ENCODE measurements at regions not wholly inside any gene's neighbourhood (a gene's known extent, or its start where the extent isn't known, plus 50 kb on each side); places are given as distances from the start of the nearest gene placed in this dataset.

DNA sequence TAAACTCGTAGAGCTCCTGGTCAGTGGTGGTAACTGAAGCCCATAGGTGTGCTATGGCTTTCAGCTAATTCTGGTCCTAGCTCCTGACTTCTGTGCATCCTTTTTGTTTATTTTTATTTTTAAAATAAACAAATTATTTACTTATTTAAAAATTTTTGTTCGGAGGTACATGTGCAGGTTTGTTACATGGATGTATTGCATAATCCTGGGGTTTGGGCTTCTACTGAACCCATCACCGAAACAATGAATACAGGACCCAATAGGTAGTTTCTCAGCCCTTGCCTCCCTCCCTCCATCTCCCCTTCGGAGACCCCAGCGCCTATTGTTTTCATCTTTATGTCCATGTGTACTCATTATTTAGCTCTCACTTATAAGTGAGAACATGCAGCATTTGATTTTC, 143.8 kb downstream of the URB2 start:
- Mint-ChIP-seq H3K27me3 (ENCODE audit: low read depth) (peaks cover 13% of the 10 kb centered on the region), H3K4me3 (no peak overlapping the region), H3K36me3 (ENCODE audit: low read depth) (no peaks in the 10 kb centered on the region), H3K27ac (no peak overlapping the region), H3K4me1 (ENCODE audit: low read depth) (no peaks in the 10 kb centered on the region), H3K9me3 (ENCODE audit: insufficient read depth) (no peaks in the 10 kb centered on the region)
- ATAC-seq: no peak
- CTCF ChIA-PET: no interaction called here
- DNase-seq: no peak
- POLR2A ChIA-PET: no interaction called here

DNA sequence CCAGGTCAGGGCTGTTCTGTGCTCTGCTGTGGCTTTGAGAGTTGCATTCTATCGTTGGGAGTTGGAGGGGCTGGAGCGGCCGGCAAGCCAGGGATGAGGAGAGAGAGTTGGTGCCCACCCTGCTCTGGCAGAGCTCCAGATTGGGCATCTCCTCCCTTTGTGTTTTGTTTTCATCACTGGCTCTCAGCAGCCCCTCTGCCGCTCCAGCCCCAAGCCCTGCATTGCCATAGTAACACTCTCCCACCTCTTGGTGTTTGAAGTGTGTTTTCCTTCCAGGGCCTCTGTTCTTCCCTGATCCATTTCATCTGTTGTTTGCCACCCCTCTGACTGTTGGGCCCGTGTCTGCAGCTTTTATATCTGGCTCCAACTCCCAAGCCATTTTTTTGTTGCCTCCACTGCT, 152.7 kb downstream of the URB2 start:
- no peak for ATAC-seq
- no peaks in the 10 kb centered on the region for H3K36me3 Mint-ChIP-seq (ENCODE audit: low read depth)
- no peak overlapping the region for H3K27ac Mint-ChIP-seq

DNA sequence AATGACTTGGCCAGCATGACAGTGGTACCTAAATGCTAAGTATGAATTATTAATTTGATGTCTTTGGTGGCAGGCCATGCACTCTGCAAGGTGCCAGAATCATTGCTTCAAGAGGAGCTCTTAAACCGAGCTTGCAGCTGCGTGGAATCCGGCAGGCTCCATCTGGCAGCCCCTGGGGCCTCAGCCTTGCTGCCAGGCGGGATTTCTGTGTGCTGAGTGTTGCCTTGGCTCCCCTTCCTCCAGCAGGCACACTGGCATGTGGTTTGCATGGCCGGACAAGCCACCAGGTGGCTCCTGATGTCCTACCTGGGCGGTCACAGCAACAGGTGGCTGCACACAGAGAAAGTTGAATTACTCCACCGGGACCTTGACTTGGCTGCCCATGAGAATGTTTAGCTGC, 155.4 kb downstream of the URB2 start:
- Mint-ChIP-seq H3K4me3 (no peak overlapping the region), H3K4me1 (ENCODE audit: low read depth) (no peaks in the 10 kb centered on the region), H3K9me3 (ENCODE audit: insufficient read depth) (no peaks in the 10 kb centered on the region), H3K27ac (no peak overlapping the region), H3K36me3 (ENCODE audit: low read depth) (no peaks in the 10 kb centered on the region), H3K27me3 (ENCODE audit: low read depth) (no peaks in the 10 kb centered on the region)
- ChIA-PET CTCF (no interaction called here), POLR2A (no interaction called here)
- DNase-seq (no peak), ATAC-seq (no peak)

More for the DNA sequence above, 152.7 kb downstream of the URB2 start:
- POLR2A ChIA-PET: no interaction called here
- Mint-ChIP-seq H3K9me3 (ENCODE audit: insufficient read depth) (no peaks in the 10 kb centered on the region), H3K4me1 (ENCODE audit: low read depth) (no peaks in the 10 kb centered on the region), H3K27me3 (ENCODE audit: low read depth) (peaks cover 2% of the 10 kb centered on the region), H3K4me3 (no peak overlapping the region)
- CTCF ChIA-PET: no interaction called here
- DNase-seq: no peak

DNA sequence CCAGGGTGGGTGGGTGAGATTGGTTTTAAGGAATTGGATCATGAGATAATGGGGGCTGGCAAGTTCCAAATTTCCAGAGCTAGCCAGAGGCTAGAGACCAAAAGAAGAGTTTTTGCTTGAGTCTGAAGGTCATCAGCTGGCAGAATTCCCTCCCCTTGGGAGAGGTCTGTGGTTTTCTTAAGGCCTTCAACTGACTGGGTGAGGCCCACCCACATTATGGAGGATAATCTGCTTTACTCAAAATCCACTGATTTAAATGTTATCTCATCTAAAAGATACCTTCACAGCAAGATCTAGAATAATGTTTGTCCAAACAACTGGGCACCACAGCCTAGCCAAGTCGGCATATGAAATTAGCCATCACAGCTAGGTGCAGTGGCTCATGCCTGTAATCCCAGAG, 156.4 kb downstream of the URB2 start:
- DNase-seq: no peak
- CTCF ChIA-PET: no interaction called here
- H3K4me1 Mint-ChIP-seq (ENCODE audit: low read depth): no peaks in the 10 kb centered on the region
- no peaks in the 10 kb centered on the region for H3K27me3 Mint-ChIP-seq (ENCODE audit: low read depth)
- POLR2A ChIA-PET: no interaction called here
- ATAC-seq: no peak
- H3K27ac Mint-ChIP-seq: no peak overlapping the region
- H3K9me3 Mint-ChIP-seq (ENCODE audit: insufficient read depth): no peaks in the 10 kb centered on the region
- H3K4me3 Mint-ChIP-seq: no peak overlapping the region
- no peaks in the 10 kb centered on the region for H3K36me3 Mint-ChIP-seq (ENCODE audit: low read depth)

DNA sequence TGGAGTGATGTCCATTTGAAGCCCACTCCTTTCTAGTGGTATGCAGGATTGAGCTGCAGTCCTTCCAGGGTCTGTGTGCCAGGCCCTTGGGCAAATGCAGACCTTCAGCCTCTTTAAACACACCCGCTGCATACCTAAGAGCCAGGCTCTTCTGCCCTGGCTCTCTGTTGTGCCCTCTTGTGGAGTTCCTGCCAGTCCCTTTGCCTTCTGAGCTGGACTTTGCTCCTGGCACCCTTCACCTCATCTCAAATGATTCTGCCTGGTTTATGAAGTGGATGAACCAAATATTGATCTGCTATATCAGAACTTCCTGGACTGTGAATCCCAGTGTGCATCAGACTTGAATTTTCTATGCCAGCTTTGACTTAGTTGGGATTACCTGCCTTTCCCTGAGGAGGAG, 158.8 kb downstream of the URB2 start:
- POLR2A ChIA-PET: interaction anchor here (0.6 kb wide), 1 partner anchor 699 kb away, joined by 3 read pairs; no protein-coding TSS in a partner anchor
- peaks cover 5% of the 10 kb centered on the region for H3K27me3 Mint-ChIP-seq (ENCODE audit: low read depth)

DNA sequence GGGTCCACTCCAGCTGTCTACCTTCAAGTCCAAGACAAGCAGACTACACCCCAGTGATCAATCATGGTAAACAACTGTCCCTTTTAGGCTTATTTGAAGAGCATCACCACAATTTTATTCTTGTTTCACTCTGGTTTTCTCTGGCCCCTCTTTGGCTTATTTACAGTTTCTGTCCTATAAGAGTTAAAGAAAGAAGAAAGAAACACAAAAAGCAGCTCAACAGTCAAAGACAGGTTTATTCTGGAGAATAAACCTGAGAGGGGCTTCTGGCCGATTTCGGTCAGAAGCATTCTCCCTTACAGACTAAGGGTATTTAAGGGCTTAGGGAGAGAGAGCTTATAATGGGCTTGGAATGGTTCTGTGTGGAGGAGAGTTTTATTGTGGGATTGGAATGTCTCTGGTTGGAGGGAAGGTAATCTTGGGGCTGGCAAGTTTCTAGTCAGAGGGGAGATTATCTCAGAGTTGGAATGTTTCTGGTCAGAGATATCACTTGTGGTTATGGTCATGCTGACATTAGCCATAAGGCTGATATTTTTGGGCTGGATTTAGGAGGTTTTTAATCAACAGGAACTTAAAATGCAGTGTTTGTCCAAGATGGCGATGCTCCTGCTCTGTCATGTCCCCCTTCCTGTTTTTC, 161.0 kb downstream of the URB2 start:
- POLR2A ChIA-PET: no interaction called here
- H3K27me3 Mint-ChIP-seq (ENCODE audit: low read depth): peaks cover 5% of the 10 kb centered on the region
- H3K4me1 Mint-ChIP-seq (ENCODE audit: low read depth): no peaks in the 10 kb centered on the region
- H3K27ac Mint-ChIP-seq: no peak overlapping the region
- CTCF ChIA-PET: no interaction called here
- no peaks in the 10 kb centered on the region for H3K36me3 Mint-ChIP-seq (ENCODE audit: low read depth)
- no peak for DNase-seq
- ATAC-seq: no peak
- no peaks in the 10 kb centered on the region for H3K9me3 Mint-ChIP-seq (ENCODE audit: insufficient read depth)
- H3K4me3 Mint-ChIP-seq: no peak overlapping the region

More for the DNA sequence above, 158.8 kb downstream of the URB2 start:
- H3K27ac Mint-ChIP-seq: no peak overlapping the region
- DNase-seq (no peak), ATAC-seq (no peak)
- H3K9me3 Mint-ChIP-seq (ENCODE audit: insufficient read depth): no peaks in the 10 kb centered on the region
- no peaks in the 10 kb centered on the region for H3K36me3 Mint-ChIP-seq (ENCODE audit: low read depth)
- no peak overlapping the region for H3K4me3 Mint-ChIP-seq
- CTCF ChIA-PET: no interaction called here
- no peaks in the 10 kb centered on the region for H3K4me1 Mint-ChIP-seq (ENCODE audit: low read depth)

DNA sequence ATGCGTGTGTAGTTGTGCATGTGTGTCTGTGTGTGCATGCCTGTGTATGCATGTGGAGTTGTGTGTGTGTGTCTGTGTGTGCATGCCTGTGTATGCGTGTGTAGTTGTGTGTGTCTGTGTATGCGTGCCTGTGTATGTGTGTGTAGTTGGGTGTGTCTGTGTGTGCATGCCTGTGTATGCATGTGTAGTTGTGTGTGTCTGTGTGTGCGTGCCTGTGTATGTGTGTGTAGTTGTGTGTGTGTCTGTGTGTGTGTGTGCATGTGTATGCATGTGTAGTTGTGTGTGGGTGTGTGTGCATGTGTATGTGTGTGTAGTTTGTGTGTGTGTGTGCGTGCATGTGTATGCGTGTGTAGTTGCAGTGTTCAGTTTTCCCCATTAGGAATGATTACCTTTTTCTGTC, 162.0 kb downstream of the URB2 start:
- DNase-seq (no peak), ATAC-seq (no peak)
- ChIA-PET POLR2A (no interaction called here), CTCF (no interaction called here)
- Mint-ChIP-seq H3K36me3 (ENCODE audit: low read depth) (no peaks in the 10 kb centered on the region), H3K4me1 (ENCODE audit: low read depth) (no peaks in the 10 kb centered on the region), H3K27ac (no peak overlapping the region), H3K4me3 (no peak overlapping the region), H3K27me3 (ENCODE audit: low read depth) (peaks cover 5% of the 10 kb centered on the region), H3K9me3 (ENCODE audit: insufficient read depth) (no peaks in the 10 kb centered on the region)

DNA sequence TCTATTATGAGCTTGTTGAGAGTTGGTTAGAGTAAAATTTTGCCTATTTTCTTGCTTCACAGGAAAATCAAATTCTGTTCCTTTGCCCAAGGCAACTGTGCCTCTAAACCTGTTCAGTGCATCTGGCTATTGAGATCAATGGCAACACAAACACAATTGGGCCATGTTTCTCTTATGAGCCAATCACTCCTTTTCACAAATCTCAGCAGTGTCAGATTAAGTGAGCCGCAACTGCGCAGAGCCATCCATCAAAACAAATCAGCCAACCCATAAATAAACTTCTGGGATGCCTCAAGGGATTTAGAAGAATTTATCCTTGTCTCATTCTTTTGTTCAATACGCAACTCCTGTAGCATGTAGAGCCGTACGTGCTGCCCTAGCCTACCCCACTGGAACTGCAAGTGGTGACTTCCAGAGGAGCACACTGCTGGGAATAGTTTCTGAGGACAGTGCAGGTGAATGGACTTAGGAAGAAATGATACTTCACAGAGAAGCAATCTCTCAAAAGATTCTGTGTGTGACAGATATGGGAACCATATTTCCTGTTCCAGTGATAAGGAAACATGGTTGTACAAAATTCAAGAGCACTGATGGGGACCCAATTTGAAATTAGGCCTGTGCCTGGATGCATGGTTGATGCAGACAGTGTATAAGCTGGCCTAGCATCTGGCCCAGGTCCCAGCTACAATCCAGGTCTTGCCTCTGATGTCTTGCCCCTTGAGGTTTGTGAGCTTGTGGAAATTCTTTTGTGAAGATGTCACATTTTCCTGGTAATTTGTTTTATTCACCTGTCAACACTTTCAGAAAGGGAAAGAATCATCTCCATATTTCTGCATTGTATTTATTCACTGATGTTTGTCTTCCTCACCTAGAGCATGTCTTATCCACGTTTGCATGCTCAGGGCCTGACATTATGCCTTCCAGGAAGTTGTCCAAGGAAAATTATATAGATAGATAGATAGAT, 166.2 kb downstream of the URB2 start:
- Mint-ChIP-seq H3K9me3 (ENCODE audit: insufficient read depth) (no peaks in the 10 kb centered on the region), H3K27me3 (ENCODE audit: low read depth) (peaks cover 10% of the 10 kb centered on the region), H3K4me1 (ENCODE audit: low read depth) (no peaks in the 10 kb centered on the region), H3K27ac (no peak overlapping the region), H3K36me3 (ENCODE audit: low read depth) (no peaks in the 10 kb centered on the region), H3K4me3 (no peak overlapping the region)
- DNase-seq (no peak), ATAC-seq (no peak)
- ChIA-PET POLR2A (no interaction called here), CTCF (no interaction called here)

DNA sequence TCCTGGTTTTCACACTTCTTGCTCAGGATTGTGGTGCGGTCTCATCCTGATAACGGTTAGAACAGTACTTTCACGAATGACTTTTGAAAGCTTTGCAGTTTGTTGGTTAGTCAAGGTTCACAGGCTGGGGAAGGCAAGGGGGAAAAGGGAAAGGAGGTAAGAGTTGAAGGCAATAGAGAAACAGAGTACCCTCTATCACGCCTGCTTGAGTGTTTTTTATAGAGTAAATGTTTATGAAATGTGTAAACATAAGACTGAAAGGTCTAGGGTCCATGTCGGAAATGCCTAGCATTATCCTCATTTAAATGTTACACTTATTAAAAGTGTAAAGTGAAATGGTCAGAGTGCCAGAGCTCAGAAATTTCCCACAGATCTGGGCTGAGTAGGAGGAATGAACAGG, 167.4 kb downstream of the URB2 start:
- Mint-ChIP-seq H3K9me3 (ENCODE audit: insufficient read depth) (no peaks in the 10 kb centered on the region), H3K27me3 (ENCODE audit: low read depth) (peaks cover 5% of the 10 kb centered on the region), H3K27ac (no peak overlapping the region), H3K4me1 (ENCODE audit: low read depth) (no peaks in the 10 kb centered on the region), H3K4me3 (no peak overlapping the region), H3K36me3 (ENCODE audit: low read depth) (no peaks in the 10 kb centered on the region)
- ATAC-seq (no peak), DNase-seq (no peak)
- POLR2A ChIA-PET: no interaction called here
- CTCF ChIA-PET: no interaction called here

DNA sequence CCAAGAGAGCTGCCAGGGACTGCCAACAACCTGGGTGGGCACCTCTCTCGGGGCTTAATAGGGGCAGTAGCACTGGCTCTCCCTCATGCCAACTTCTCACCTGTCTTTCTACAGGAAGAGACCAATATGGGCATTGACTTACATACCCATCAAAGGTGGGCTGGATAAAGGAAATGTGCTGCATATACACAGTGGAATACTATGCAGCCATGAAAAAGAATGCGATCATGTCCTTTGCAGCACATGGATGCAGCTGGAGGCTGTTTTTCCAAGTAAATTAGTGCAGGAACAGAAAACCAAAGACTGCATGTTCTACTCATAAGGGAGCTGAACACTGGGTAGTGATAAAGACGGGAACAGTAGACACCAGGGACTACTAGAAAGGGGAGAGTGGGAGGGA, 172.5 kb downstream of the URB2 start:
- CTCF ChIA-PET: no interaction called here

DNA sequence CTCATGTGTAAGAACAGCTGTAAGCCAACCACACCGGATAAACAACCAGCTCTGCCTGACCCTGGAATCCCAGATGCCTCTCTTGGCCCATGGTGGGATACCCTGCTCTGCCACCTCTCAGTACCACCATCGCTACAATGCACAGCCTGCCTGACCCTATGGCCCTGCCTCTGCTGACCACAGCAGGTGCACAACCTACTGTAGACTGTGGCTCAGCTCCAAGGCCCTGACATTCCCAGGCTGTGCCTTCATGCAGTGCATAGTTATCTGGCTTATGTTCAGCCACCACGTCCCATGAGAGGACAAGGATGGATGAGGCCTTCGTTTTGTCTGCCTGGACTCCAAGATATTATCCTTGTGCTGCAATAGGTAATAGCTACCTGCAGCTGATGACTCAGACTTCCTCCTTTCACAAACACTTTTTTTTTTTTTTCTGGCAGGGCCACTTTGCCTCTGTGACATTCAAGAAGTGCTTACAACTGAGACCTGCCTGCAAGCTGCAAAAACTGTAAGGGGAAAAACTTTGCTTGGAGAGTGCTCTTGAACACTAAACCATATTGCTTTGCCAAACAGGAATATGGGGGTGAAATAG, 177.7 kb downstream of the URB2 start:
- Mint-ChIP-seq H3K27me3 (ENCODE audit: low read depth) (no peaks in the 10 kb centered on the region), H3K27ac (no peak overlapping the region), H3K4me1 (ENCODE audit: low read depth) (no peaks in the 10 kb centered on the region), H3K36me3 (ENCODE audit: low read depth) (no peaks in the 10 kb centered on the region), H3K4me3 (no peak overlapping the region), H3K9me3 (ENCODE audit: insufficient read depth) (peaks cover 18% of the 10 kb centered on the region)
- no peak for ATAC-seq
- DNase-seq: no peak
- ChIA-PET POLR2A (no interaction called here), CTCF (no interaction called here)

More for the DNA sequence above, 172.5 kb downstream of the URB2 start:
- Mint-ChIP-seq H3K27me3 (ENCODE audit: low read depth) (peaks cover 5% of the 10 kb centered on the region), H3K27ac (no peak overlapping the region), H3K4me3 (no peak overlapping the region), H3K36me3 (ENCODE audit: low read depth) (no peaks in the 10 kb centered on the region), H3K9me3 (ENCODE audit: insufficient read depth) (no peaks in the 10 kb centered on the region), H3K4me1 (ENCODE audit: low read depth) (no peaks in the 10 kb centered on the region)
- no peak for DNase-seq
- POLR2A ChIA-PET: no interaction called here
- no peak for ATAC-seq

DNA sequence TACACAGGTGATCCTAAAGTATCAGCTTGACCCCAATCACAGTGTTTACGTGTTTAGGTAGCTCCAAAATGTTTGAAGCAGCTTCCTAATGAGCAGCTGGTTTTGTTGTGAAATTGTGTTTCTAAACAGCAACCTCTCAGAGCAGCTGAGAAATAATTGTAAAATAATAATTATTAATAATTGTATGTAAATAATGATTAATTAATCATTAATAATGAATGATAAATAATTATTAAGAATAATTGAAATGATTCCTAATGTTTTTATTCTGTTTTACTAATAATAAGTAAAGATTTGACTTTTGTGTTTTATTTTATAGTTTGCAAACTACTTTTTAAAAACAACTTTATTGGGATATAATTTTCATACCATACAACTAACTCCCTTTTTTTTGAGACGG, 182.2 kb downstream of the URB2 start:
- H3K36me3 Mint-ChIP-seq (ENCODE audit: low read depth): no peaks in the 10 kb centered on the region
- ATAC-seq: no peak
- peaks cover 4% of the 10 kb centered on the region for H3K27me3 Mint-ChIP-seq (ENCODE audit: low read depth)
- POLR2A ChIA-PET: no interaction called here
- H3K27ac Mint-ChIP-seq: no peak overlapping the region
- H3K4me3 Mint-ChIP-seq: no peak overlapping the region
- no peaks in the 10 kb centered on the region for H3K4me1 Mint-ChIP-seq (ENCODE audit: low read depth)
- H3K9me3 Mint-ChIP-seq (ENCODE audit: insufficient read depth): peaks cover 37% of the 10 kb centered on the region
- no peak for DNase-seq
- CTCF ChIA-PET: interaction anchor here (0.9 kb wide), 1 partner anchor 498 kb away, joined by 3 read pairs; no protein-coding TSS in a partner anchor

Measured in activated CD8-positive, alpha-beta T cell treated with anti-CD3 and anti-CD28 coated beads, Interleukin-2, amount 10 ng/mL, durations not matched to agents 7 days and 5 days (primary cell).